Posterior cingulate gyrus (tissue), 11 donors: ENCODE measurements at regions not wholly inside any gene's neighbourhood (a gene's known extent, or its start where the extent isn't known, plus 50 kb on each side); places are given as distances from the start of the nearest gene placed in this dataset.
"Not testable (repeated sequence)": the region's sequence is repeated elsewhere in the genome, so short reads cannot be mapped to it uniquely, and the experiment has no call there.

Experiments used
- DNase-seq, 10 donors: peaks; one replicate each; pipeline versions ENCODE4 v3.0.0 to v3.0.0-alpha.2; 2020 to 2021; ENCODE audit warnings: mixed read lengths in 3 of 10
- intact Hi-C: fragments of 100-400 bp; cut with DNase I; formaldehyde crosslinking; loops from one replicate; pipeline ENCODE4 v1.15.1; 2023

DNA sequence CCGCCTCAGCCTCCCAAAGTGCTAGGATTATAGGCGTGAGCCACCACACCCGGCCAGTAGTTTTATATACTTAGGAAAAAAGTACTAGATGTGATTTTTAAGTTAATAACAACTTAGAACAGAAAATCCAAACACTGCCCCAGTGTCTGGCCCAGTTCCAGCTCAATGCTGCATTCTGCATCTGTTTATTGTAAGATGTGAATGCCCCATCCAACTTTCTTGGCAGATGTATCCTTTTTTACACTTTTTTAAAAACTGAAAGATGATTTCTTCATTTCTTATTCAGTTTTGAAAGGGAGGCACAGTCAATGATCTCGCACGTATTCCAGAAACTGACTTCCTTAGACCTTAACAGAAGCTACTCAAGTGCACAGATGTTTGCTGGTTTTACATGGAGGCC lies 85.6 kb upstream of the SRSF6 start:
- intact Hi-C loops = no loop called here

DNA sequence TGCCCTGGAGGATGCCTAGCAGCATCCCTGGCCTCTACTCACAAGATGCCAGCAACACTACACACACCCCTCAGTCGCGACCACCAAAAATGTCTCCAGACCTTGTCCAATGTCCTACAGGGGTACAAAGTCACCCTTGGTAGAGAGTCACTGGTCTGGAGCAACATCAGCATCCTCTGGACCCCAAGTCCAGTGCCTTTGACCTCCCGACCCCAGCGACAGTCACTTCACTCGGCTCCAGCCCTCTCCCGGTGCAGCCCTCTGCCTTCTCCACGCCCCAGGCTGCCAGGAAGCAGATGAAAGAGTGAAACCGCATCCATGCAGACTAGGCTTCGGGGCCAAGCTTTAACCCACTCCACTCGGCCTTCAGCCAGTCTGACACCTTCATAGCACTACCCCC lies 92.0 kb upstream of the SRSF6 start:
- no peak for DNase-seq

More for the DNA sequence above, 85.6 kb upstream of the SRSF6 start:
- DNase-seq = no peak

DNA sequence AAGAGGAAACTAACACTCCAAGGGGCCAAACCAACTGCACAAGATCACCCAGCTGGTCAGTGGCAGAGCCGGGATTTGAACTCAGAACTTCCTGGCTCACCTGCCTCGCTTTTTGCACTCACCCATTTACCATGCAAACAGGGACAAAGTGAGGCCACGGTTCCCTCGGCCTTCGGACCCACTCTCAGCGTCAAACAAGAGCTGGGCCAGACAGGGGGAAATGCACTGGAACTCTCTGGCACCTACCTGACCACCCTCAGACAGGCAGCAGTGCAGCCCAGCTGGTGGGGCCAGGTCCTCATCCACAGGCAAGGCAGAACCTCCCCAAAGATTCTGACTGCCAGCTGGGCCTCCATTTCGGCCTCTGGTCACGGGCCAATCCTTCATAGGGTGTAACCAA lies 93.7 kb upstream of the SRSF6 start:
- DNase-seq = no peak
- intact Hi-C loops = no loop called here

More for the DNA sequence above, 92.0 kb upstream of the SRSF6 start:
- intact Hi-C loops = no loop called here

DNA sequence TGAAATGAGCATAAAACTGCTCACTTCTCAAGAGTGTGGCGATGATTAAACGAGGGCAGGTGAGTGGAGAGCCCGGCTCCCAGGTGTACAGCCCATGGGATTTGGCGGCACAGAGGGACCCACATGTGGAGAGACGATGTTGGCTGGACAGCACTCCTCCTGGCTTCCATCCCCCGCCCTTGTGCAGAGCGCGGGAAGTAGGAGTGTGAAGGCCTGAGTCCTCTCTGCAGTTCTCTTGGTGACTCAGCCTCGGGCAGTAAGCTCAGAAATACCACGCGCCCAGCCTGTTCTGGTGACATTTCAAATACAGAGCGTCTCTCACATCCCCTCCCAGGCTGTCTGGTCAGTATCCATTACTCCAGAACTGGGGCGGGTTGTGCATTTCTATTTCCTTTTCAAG lies 94.2 kb upstream of the SRSF6 start:
- no peak for DNase-seq
- intact Hi-C loops = loop anchor here (2.0 kb wide), 1 partner anchor 29 kb away; no protein-coding TSS in a partner anchor

DNA sequence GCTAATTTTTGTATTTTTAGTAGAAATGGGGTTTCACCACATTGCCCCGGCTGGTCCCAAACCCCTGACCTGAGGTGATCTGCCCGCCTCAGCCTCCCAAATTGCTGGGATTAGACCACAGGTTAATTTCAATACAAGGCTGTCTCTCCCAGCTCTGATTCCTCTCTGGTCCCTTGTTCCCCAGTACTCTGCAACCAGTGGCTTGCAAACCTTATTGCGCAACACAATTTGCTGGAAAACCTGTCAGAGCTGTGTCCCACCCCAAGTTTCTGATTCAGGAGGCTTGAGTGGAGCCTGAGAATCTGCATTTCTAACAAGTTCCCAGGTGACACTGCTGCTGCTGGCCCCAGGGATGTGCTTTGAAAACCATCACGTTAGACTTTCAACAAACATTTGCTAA lies 96.2 kb upstream of the SRSF6 start:
- intact Hi-C loops = no loop called here
- DNase-seq = no peak

DNA sequence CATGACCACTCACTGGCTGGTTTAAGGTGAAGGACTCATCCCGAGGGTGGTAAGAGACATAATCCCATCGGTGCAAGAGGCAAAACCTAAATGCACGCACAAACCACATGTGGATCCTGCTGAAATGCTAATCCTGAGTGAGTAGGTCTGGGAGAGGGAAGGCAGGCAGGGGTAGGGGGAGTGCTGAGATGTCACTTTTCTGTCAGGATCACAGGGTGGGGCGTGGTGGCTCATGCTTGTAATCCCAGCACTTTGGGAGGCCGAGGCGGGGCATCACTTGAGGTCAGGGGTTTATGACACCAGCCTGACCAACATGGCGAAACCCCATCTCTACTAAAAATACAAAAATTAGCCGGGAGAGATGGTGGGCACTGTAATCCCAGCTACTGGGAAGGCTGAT lies 97.7 kb upstream of the SRSF6 start:
- DNase-seq = no peak
- intact Hi-C loops = no loop called here

DNA sequence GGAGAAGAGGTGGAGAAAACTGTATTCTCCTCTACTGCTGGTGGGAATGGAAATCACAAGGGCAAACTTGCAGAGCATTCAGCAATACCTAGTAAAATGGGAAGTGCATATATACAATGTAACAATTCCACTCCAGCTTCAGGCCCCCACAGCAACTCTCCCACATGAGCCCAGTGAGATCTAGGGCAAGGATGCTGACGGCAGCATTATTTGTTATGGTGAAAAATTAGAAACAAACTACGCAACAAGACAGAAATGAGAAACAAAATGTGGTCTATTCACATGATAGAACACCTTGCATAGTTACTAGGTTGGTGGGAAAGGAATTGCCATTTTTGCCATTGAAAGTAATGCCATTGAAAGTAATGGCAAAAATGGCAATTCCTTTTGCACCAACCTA lies 98.9 kb upstream of the SRSF6 start:
- intact Hi-C loops = no loop called here
- DNase-seq = no peak

DNA sequence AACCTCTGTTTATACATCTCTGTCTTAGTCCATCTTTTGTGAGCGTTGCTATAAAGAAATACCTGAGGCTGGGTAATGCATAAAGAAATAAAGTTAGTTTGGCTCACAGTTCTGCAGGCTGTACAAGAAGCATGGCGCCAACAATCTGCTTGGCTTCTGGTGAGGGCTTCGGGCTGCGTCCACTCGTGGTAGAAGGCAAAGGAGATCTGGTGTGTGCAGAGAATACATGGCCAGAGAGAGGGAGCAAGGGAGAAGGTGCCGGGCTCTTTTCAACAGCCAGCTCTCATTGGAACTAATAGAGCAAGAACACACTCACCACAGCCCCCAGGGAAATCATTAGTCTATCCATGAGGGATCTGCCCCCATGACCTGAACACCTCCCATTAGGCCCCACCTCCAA lies 100.3 kb upstream of the SRSF6 start:
- DNase-seq = no peak

DNA sequence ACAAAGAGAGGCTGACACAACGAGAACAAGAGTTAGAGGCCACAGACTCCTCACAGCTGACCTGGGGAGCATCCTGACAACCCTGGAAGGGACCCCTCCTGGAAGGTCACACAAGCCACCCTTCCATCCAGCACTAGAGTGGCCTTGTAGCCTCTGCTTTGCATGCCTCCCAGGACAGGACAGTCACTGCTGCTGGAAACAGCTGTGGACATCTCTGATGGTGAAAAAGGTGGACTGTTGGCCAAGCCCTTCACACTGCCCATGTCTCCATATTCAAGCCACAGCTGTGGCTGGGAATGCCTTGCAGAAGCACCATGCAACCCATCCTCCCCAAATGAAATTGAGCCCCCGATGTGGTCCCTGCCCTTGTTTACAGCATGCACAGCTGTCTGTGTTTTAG lies 102.1 kb upstream of the SRSF6 start:
- intact Hi-C loops = no loop called here
- no peak for DNase-seq

More for the DNA sequence above, 100.3 kb upstream of the SRSF6 start:
- intact Hi-C loops = no loop called here

DNA sequence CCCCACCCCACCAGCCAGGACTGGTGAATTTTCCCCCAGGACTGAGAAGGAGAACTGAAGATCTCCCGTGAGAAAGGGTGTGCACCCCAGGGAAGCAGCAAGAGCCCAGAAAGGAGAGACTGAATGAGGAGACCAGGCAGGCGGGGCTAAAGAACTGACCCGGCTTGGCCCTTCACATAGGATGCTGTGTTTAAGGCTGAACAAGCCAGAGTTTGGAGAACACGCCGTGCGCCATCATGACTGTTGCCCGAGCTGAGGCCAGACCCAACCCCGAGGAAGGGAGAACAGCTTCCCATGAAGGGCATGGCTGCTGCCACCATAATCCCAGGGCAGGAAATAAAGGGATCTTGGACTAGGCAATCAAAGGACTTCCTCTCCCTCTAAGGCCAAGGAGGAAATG lies 104.7 kb upstream of the SRSF6 start:
- intact Hi-C loops = no loop called here
- no peak for DNase-seq

DNA sequence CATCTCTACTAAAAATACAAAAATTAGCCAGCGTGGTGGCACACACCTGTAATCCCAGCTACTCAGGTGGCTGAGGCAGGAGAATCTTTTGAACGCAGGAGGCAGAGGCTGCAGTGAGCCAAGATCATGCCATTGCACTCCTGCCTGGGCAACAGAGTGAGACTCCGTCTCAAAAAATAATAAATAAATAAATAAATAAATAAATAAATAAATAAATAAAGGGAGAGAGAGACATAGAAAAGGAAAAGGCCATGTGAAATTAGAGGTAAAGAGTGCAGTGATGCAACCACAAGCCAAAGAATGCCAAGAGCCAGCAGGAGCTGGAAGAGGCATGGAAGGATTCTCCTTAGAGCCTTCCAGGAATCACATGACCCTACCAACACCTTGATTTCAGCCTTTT lies 107.0 kb upstream of the SRSF6 start:
- intact Hi-C loops, DNase-seq: not testable (repeated sequence)

DNA sequence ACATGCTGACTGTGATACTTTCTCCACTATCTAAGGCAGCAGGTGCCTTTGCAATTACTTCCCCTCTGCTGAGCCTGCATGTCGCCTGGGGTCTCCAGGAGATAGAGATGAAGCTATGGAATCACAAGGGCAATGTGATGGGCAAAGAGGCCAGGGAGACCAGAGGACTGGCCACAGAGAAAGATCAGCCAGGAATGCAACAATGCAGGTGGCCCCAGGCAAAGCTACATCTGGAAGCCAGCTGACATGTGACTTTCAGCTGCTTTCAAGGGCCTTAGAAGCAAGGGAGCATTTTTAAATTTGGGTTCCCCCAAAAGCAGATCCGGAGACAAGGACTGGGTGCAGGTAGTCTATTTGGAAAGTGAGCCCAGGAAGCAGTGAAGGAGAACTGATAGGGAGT lies 107.9 kb upstream of the SRSF6 start:
- no peak for DNase-seq
- intact Hi-C loops = no loop called here

DNA sequence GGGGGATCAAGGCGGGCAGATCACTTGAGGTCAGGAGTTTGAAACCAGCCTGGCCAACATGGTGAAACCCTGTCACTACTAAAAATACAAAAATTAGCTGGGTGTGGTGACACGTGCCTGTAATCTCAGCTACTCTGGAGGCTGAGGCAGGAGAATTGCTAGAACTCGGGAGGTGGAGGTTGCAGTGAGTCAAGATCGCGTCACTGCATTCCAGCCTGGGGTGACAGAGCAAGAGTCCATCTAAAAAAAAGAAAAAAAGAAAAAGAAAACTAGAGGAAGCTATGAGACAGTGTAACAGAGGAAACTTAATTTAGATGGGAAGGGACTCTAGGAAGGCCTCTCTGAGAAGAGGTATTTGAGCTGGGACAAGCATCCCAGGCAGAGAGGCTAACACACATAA lies 109.9 kb upstream of the SRSF6 start:
- DNase-seq, intact Hi-C loops: not testable (repeated sequence)

DNA sequence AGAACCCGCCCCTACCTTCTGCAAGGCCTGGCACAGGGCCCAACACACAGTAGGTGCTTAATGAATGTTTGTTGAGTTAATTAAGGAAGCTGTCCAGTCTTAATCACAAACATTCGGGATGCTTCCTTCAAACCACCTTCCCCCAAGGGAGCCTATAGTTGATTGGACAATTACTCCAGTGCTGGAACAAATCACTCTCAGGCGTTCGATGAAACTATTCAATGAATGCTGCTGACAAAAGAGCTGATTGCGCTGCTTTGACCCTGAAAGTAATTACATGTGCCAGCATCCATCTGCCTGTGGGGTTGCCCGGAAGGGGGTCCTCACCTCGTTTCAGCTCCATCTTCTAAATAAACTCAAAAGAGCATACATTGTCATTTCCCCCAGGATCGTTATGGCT lies 112.0 kb upstream of the SRSF6 start:
- intact Hi-C loops = no loop called here

DNA sequence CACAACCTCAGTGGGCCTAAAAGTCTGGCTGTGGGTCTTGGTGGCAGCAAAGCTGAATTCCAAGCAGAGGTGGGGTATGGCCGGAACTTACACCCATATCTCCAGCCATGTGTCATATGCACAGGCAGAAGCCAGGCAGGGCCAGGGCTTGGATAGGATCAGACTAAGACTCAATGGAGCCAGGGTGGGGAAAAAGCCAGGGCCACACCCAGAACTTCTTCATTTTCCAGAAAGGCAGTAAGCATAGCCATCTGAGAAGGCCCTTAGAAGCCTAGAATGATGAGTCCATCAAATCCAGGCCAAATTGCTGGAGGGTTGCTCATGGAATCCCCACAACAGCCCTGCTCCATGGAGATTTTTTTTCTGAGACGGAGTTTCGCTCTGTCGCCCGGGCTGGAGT lies 116.2 kb upstream of the SRSF6 start:
- no peak for DNase-seq
- intact Hi-C loops = no loop called here

More for the DNA sequence above, 112.0 kb upstream of the SRSF6 start:
- DNase-seq = no peak

DNA sequence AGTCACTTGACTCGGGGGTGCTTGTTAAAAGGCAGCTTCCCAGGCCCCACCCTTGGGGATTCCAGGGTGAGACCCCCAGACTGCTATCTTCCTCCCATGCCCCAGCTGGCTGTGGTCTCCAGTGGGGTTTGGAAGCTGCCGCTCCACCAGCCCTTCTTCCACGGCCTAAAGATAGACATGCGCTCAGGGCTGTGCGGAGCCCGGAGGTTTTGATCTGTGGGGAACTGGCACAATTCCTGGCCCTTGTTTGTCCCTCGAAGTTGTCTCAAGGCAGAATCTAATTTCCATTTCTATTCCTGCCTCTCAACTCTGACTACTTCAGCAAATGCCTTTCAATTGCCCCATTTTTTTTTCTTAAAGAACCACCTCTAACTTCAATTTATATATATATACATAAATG lies 120.7 kb upstream of the SRSF6 start:
- peak in 3 of 10 donors; percentile 28 to 68 (median 31) for DNase-seq
- intact Hi-C loops = no loop called here

DNA sequence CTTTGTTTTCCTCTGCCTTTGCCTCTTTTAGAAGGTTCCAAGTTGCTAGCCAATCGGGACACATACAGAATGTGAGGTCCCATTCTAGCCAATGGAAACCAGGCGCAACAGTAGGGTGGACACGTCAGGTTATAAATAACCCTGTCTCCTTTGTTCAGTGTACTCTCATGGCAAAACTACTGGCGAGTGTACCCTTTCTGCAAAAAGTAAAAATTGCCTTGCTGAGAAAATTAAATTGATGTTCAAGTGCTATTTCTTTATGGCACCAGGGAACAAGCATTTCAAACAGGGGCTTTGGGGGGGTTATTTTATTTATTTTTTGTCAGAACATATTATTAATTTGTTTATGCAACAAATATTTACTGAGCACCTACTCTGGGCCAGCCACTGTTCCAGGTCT lies 123.6 kb upstream of the SRSF6 start:
- intact Hi-C loops = loop anchor here (2.0 kb wide), 1 partner anchor 29 kb away; no protein-coding TSS in a partner anchor
- DNase-seq = no peak

DNA sequence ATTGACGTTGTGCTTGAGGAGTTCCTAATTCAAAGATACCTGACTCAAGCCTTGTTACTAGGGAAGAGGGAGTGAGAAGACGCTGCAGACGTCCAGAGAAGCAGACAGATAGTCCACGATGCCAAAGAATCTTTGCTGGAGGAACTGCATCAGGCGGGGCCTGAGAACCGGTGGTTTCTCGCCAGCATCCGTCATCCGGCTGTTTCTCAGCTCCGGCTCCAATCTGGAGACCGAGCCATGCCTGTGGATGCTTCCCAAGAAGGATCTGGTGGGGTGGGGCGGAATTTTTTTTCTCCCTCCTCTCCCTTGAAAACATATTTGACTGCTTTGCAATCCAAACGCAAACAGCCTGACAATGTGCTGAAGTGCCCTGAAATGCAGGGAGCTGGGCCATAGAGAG lies 125.8 kb upstream of the SRSF6 start:
- peak in 9 of 10 donors; percentile 9 to 94 (median 56) for DNase-seq
- intact Hi-C loops = no loop called here

DNA sequence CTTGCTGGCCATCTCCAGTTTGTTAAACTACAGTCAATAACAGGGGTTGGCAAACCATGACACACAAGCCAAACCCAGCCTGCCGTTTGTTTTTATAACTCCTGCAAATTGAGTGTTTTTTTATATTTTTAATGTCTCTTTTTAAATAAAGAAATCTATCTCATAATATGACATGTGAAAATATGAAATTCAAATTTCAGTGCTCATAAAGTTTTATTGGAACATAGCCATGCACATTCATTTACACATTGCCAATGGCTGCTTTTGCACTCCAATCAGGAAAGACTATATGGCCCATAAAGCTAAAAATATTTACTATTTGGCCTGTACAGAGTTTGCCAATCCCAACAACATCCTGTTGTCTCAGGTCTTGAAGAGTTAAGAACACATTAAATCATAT lies 129.0 kb upstream of the SRSF6 start:
- DNase-seq = no peak
- intact Hi-C loops = no loop called here

DNA sequence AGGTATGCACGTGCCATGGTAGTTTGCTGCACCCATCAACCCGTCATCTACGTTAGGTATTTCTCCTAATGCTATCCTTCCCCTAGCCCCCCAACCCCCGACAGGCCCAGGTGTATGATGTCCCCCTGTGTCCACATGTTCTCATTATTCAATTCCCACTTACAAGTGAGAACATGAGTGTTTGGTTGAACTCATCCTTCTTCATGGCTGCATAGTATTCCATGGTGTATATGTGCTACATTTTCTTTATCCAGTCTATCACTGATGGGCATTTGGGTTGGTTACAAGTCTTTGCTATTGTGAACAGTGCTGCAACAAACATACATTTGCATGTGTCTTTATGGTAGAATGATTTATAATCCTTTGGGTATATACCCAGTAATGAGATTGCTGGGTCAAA lies 130.5 kb upstream of the SRSF6 start:
- intact Hi-C loops = not testable (repeated sequence)

DNA sequence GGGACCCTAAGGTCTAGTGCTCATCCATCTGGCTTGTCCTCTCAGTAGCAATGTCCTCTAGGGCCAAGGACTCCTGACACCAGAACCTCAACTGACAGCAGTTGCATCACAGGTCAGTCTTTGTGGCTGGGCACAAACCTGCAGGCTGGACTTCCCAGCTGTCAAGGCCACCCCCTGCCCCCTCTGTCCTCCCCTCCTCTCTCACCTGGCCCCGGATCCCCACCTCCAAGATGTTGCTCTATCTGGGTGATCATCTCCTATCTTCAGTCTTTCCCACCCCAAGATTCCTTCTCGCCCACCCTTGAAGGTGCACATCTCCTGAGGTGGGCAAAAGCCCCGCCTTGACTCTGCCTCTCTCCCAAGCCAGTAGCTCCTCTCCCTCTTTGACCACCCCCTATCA lies 131.8 kb upstream of the SRSF6 start:
- no peak for DNase-seq
- intact Hi-C loops = no loop called here

More for the DNA sequence above, 130.5 kb upstream of the SRSF6 start:
- DNase-seq = not testable (repeated sequence)

DNA sequence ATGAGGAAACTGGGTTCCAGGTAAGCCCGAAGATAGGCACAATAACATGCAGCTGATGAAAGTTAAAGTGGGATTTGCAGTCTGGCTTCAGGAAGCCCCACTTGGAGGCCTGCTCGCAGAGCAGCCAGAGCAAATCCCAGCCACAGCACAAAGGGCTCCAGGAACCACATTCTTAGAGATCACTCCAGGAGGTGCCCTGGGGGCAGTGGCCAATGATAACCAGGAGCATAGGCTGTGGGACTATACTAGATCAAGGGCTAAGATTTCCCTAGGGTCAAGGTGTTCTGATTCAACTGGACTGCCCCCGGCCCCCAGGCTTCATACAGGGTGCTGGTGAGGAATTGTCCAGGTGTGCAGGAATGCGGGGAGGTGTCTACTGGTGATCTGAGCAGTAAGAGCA lies 133.9 kb upstream of the PTPRT start:
- no peak for DNase-seq
- intact Hi-C loops = no loop called here

DNA sequence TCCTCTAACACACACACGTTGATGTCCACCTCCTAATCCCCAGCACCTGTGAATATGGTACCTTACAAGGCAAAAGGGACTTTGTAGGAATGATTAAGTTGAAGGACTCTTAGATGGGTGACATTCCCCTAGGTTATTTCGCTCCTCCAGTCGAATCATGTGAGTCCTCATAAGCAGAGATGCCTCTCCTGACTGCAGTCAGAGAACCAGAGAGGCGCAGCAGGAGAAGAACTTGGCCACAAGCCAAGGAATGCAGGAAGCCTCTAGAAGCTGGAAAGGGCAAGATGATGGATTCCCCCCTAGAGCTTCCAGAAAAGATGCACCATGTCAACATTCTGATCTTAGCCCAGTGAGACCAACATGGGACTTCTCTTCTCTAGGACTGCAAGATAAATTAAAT lies 133.1 kb upstream of the PTPRT start:
- intact Hi-C loops = no loop called here
- DNase-seq = no peak
